RWPE2 (cell line): ENCODE measurements at regions not wholly inside any gene's neighbourhood (a gene's known extent, or its start where the extent isn't known, plus 50 kb on each side); places are given as distances from the start of the nearest gene placed in this dataset.

Experiments used
- ATAC-seq: fragments of 200-7000 bp; cut with Tn5 transposase; 3 replicates; pipeline ENCODE4 v1.9.1; 2021; ENCODE audit warnings: low read depth
- DNase-seq: peaks from one replicate; pipeline ENCODE4 v3.0.0-alpha.2; 2020; ENCODE audit warnings: low spot score
- H3K27ac ChIP-seq: fragments of 450-650 bp; 2 replicates; pipeline ENCODE4 v1.5.1; 2017; ENCODE audit warnings: mild to moderate bottlenecking; ENCODE audit not compliant: poor library complexity, severe bottlenecking
- H3K27me3 ChIP-seq: fragments of 250-450 bp; sonication (Bioruptor Pico); 2 replicates; pipeline ENCODE4 v1.5.1; 2021; ENCODE audit warnings: mild to moderate bottlenecking, moderate library complexity; ENCODE audit not compliant: insufficient read depth, poor library complexity, severe bottlenecking
- H3K36me3 ChIP-seq: fragments of 250-450 bp; sonication (Bioruptor Pico); 2 replicates; pipeline ENCODE4 v1.5.1; 2020; ENCODE audit warnings: low read depth, mild to moderate bottlenecking, moderate library complexity
- H3K4me1 ChIP-seq: fragments of 250-450 bp; sonication (Bioruptor Pico); 2 replicates; pipeline ENCODE4 v1.5.1; 2021; ENCODE audit warnings: mild to moderate bottlenecking, moderate library complexity; ENCODE audit not compliant: insufficient read depth, poor library complexity, severe bottlenecking
- H3K4me3 ChIP-seq: fragments of 250-450 bp; sonication (Bioruptor Pico); 2 replicates; pipeline ENCODE4 v1.5.1; 2021; ENCODE audit warnings: mild to moderate bottlenecking, moderate library complexity; ENCODE audit not compliant: severe bottlenecking
- H3K9me3 ChIP-seq: fragments of 250-450 bp; sonication (Bioruptor Pico); 2 replicates; pipeline ENCODE4 v1.5.1; 2021; ENCODE audit warnings: mild to moderate bottlenecking, moderate library complexity; ENCODE audit not compliant: severe bottlenecking
- CTCF ChIP-seq: fragments of 450-650 bp; IDR thresholded peaks from one replicate; pipeline ENCODE4 v1.5.1; 2017; ENCODE audit warnings: mild to moderate bottlenecking, moderate library complexity; ENCODE audit not compliant: poor library complexity, severe bottlenecking

- DNase-seq (no peak), ATAC-seq (no peak)
- Histone ChIP-seq H3K36me3 (no peaks in the 10 kb centered on the region), H3K4me1 (no peaks in the 10 kb centered on the region), H3K27ac (no peak overlapping the region), H3K9me3 (no peaks in the 10 kb centered on the region), H3K4me3 (no peak overlapping the region), H3K27me3 (no peaks in the 10 kb centered on the region)
- no peak for TF ChIP-seq CTCF
Observed at GRCh38 chr16:85250147-85250463, 137.8 kb upstream of the CIBAR2 start.

- Histone ChIP-seq H3K27ac (no peak overlapping the region), H3K27me3 (no peaks in the 10 kb centered on the region), H3K4me3 (no peak overlapping the region), H3K4me1 (no peaks in the 10 kb centered on the region), H3K9me3 (no peaks in the 10 kb centered on the region), H3K36me3 (no peaks in the 10 kb centered on the region)
- no peak for TF ChIP-seq CTCF
- no peak for DNase-seq
- ATAC-seq: no peak
Observed at GRCh38 chr16:85250609-85251223, 138.4 kb upstream of the CIBAR2 start.

GRCh38 chr16:85251225-85251760, 139.0 kb upstream of the CIBAR2 start:
- Histone ChIP-seq H3K36me3 (no peaks in the 10 kb centered on the region), H3K4me3 (no peak overlapping the region), H3K4me1 (no peaks in the 10 kb centered on the region), H3K9me3 (no peaks in the 10 kb centered on the region), H3K27ac (no peak overlapping the region), H3K27me3 (no peaks in the 10 kb centered on the region)
- DNase-seq (no peak), ATAC-seq (no peak)
- TF ChIP-seq CTCF: no peak

GRCh38 chr16:85252014-85252413, 139.7 kb upstream of the CIBAR2 start:
- no peak for TF ChIP-seq CTCF
- Histone ChIP-seq H3K36me3 (no peaks in the 10 kb centered on the region), H3K4me3 (no peak overlapping the region), H3K27me3 (no peaks in the 10 kb centered on the region), H3K27ac (no peak overlapping the region), H3K9me3 (no peaks in the 10 kb centered on the region), H3K4me1 (no peaks in the 10 kb centered on the region)
- no peak for ATAC-seq
- DNase-seq: no peak

- TF ChIP-seq CTCF: no peak
Observed at GRCh38 chr16:85252461-85252860, 140.2 kb upstream of the CIBAR2 start.

More at GRCh38 chr16:85252461-85252860, 140.2 kb upstream of the CIBAR2 start:
- H3K9me3 ChIP-seq: no peaks in the 10 kb centered on the region
- no peaks in the 10 kb centered on the region for H3K36me3 ChIP-seq
- no peaks in the 10 kb centered on the region for H3K4me1 ChIP-seq
- H3K27me3 ChIP-seq: no peaks in the 10 kb centered on the region
- H3K4me3 ChIP-seq: no peak overlapping the region
- ATAC-seq (no peak), DNase-seq (no peak)
- no peak overlapping the region for H3K27ac ChIP-seq
